ENCODE measurements at regions not wholly inside any gene's neighbourhood (a gene's known extent, or its start where the extent isn't known, plus 50 kb on each side); places are given as distances from the start of the nearest gene placed in this dataset.

GRCh38 chr21:29228306-29228705 is 70.4 kb upstream of the BACH1 start:
- no peak for DNase-seq (ENCODE audit: low read depth)

GRCh38 chr21:29230551-29231261 is 68.0 kb upstream of the BACH1 start:
- DNase-seq (ENCODE audit: low read depth), result no peak

- no peak for DNase-seq (ENCODE audit: low read depth)
These were observed 66.8 kb upstream of the BACH1 start for GRCh38 chr21:29231756-29232529.

- DNase-seq (ENCODE audit: low read depth), result peak; percentile 54
These were observed 66.0 kb upstream of the BACH1 start for GRCh38 chr21:29232530-29233255.

GRCh38 chr21:29233256-29233546 is 65.5 kb upstream of the BACH1 start:
- DNase-seq (ENCODE audit: low read depth), result no peak

GRCh38 chr21:29233611-29234540 is 64.8 kb upstream of the BACH1 start:
- DNase-seq (ENCODE audit: low read depth), result no peak

- DNase-seq (ENCODE audit: low read depth), result peak; percentile 41
These were observed 63.0 kb upstream of the BACH1 start for GRCh38 chr21:29235714-29236197.

- no peak for DNase-seq (ENCODE audit: low read depth)
These were observed 62.5 kb upstream of the BACH1 start for GRCh38 chr21:29236201-29236600.

- DNase-seq (ENCODE audit: low read depth), result no peak
These were observed 61.3 kb upstream of the BACH1 start for GRCh38 chr21:29237110-29238052.

GRCh38 chr21:29238053-29238966 is 60.4 kb upstream of the BACH1 start:
- DNase-seq (ENCODE audit: low read depth), result no peak

GRCh38 chr21:29238967-29239290 is 59.8 kb upstream of the BACH1 start:
- no peak for DNase-seq (ENCODE audit: low read depth)

GRCh38 chr21:29240136-29240535 is 58.6 kb upstream of the BACH1 start:
- DNase-seq (ENCODE audit: low read depth), result no peak

GRCh38 chr21:29242201-29242600 is 56.5 kb upstream of the BACH1 start:
- no peak for DNase-seq (ENCODE audit: low read depth)

- DNase-seq (ENCODE audit: low read depth), result no peak
These were observed 55.5 kb upstream of the BACH1 start for GRCh38 chr21:29243188-29243587.

- no peak for DNase-seq (ENCODE audit: low read depth)
These were observed 53.5 kb upstream of the BACH1 start for GRCh38 chr21:29245104-29245643.

- DNase-seq (ENCODE audit: low read depth), result no peak
These were observed 52.9 kb upstream of the BACH1 start for GRCh38 chr21:29245863-29246262.

GRCh38 chr21:29246614-29247013 is 52.1 kb upstream of the BACH1 start:
- no peak for DNase-seq (ENCODE audit: low read depth)

GRCh38 chr21:29248124-29248523 is 50.6 kb upstream of the BACH1 start:
- DNase-seq (ENCODE audit: low read depth), result no peak
